NCI-H345 treated with DMSO at 0.1 percent for 48 hours (cell line): ENCODE measurements at regions not wholly inside any gene's neighbourhood (a gene's known extent, or its start where the extent isn't known, plus 50 kb on each side); places are given as distances from the start of the nearest gene placed in this dataset.
A peak's percentile ranks its signal among the peaks of the same experiment; 100 is the strongest.
"Not testable (repeated sequence)": the region's sequence is repeated elsewhere in the genome, so short reads cannot be mapped to it uniquely, and the experiment has no call there.

ENCODE experiments used
- DNase-seq: peaks from one replicate; lab custom pipeline; 2025; ENCODE audit not compliant: unreplicated experiment; lab: John Stamatoyannopoulos, UW

DNA sequence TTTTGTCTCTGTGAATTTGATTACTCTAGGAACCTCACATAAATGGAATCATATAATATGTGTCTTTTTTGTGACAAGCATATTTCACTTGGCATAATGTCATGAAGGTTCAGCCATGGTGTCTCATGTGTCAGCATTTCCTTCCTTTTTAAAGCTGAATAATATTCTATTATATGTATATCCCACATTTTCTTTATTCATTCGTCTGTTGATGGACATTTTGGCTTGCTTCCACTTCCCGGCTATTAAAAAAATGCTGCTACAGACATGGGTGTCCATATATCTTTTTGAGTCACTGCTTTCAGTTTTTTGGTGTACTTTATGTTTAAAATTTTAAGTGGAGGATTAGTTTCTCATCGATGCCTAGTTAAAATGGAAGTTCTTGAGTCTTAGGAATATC is 59.8 kb upstream of the C5orf63 start:
- no peak for DNase-seq

DNA sequence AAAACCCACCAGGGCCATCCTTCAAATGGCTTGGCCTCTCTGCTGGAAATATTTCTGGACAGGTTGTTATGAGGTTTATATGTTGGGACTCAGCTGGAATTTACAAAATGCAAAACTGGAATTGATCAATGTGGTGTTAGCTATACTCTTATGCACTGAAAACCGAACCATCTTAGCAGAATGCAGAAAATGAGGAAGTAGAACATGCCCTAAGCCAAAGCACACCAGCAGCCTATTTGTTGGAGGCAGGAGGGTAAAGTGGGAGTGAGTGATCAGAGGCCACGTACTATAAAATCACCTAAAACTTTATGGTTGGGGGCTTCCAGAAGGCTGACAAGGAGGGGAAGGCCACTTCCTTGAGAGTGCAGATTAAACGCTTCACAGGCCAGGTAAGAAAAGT is 63.6 kb upstream of the C5orf63 start:
- no peak for DNase-seq

DNA sequence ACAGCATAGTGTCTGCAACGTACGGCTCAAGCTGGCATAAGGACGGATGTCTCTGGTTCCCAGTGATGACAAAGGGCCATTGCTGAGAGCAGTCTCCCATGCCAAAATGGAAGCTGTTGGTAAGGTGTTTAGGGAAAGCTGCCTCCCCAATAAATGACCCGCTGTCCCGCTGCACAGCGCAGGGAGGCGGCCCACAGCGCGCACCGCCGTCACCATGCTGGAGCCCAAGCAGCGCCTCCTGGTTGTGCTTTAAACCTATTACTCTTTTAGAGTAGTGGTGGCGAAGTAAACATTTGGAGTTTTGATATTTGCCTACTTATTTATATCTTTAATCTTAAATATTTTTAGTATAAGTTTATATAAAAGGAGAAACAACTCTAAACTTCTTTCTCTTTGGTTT is 70.4 kb upstream of the C5orf63 start:
- no peak for DNase-seq

DNA sequence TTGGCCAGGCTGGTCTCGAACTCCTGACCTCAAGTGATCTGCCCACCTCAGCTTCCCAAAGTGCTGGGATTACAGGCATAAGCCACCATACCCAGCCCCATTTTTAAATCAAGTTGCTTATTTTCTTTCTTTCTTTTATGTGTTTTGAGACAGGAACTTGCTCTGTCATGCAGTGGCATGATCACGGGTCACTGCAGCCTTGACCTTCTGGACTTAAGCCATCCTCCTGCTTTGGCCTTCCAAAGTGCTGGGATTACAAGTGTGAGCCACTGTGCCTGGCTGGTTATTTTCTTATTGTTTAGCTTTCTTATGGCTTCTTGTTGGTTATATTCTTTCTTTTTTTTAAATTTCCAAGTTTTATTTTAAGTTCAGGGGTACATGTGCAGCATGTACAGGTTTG is 79.7 kb upstream of the C5orf63 start:
- DNase-seq, result no peak

DNA sequence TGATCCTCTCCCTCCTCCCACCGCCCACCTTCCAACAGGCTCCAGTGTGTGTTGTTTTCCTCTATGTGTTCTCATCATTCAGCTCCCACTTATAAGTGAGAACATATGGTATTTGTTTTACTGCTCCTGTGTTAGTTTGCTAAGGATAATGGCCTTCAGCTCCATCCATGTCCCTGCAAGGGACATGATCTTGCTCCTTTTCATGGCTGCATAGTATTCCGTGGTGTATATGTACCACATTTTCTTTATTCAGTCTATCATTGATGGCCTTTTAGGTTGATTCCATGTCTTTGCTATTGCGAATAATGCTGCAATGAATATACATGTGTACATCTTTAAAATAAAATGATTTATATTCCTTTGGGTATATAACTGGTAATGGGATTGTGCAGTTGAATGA is 80.2 kb upstream of the C5orf63 start:
- no peak for DNase-seq

DNA sequence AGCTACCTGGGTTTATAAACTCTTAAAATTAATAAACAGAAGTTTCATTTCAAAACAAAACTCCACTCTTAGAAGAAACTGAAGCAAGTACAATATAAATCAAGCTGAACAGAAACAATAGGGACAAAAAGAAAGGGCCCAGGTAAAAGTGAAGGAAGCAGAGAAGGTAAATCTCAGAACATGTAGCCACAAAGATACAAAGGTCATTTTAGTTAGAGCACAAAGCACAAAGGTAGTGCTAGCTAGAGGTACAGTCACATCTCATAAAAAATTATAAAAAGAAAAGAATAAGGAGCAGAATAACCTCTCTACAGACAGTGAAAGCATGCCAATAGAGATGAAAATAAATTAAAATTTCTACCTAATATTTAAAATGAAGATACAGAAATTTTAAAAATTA is 90.4 kb upstream of the C5orf63 start:
- DNase-seq, result no peak

DNA sequence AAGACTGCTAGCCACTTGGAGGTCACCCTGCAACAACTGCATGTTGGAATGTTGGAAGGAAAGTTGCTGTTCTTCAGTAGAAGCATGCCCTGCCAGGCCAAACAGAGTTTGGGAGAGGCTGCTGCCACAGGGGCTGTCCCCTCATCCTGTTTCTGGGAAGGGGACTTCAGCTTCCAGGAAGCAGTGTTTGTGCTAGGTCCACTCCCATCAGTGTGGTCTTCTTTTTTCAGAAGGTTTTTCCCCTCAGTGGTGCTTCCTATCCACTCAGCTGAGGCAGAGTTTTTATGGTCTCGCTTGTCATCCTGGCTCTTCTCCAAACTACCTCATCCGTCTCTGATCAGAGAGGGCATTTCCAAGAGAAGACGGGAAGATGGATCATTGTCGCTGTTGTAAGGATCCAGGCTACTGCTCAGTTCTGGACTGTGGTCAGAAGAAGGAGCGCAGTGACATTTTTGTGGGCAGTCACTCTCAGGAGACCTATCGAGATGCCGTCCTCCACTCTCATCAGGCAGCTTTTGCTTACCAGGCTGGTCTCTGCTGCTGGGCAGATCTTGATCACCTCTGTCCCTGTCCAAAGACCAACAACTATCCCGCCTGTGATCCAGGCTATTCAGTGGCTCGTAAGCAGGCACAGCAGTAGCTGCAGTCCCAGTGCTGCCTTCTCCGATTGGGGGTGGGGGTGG is 97.8 kb upstream of the C5orf63 start:
- DNase-seq, result no peak

DNA sequence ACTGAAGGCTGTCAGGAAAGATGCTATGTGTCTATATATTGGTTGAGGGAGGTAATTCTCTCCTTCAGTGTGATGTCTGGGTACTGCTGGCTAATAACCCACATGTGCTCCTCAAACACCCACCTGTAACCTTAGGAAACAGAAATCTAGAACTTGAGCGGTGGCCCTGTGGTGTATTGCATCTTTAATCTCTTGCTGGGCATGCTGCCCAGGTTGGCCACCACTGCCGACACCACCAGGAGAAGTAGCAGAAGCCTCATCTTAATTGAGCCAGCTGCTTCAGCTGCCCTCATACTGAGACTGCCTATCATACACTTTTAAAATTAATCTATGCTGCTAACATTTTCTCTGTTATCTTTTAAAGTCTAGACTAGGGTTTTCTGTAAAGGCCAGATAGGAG is 103.5 kb upstream of the C5orf63 start:
- no peak for DNase-seq

DNA sequence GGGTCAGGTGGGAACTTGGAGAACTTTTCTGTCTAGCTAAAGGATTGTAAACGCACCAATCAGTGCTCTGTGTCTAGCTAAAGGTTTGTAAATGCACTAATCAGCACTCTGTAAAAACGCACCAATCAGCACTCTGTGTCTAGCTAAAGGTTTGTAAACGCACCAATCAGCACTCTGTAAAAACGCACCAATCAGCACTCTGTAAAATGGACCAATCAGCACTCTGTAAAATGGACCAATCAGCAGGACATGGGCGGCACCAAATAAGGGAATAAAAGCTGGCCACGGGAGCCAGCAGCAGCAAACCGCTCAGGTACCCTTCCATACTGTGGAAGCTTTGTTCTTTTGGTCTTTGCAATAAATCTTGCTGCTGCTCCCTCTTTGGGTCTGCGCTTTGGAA is 108.0 kb upstream of the MEGF10 start:
- DNase-seq, result not testable (repeated sequence)

DNA sequence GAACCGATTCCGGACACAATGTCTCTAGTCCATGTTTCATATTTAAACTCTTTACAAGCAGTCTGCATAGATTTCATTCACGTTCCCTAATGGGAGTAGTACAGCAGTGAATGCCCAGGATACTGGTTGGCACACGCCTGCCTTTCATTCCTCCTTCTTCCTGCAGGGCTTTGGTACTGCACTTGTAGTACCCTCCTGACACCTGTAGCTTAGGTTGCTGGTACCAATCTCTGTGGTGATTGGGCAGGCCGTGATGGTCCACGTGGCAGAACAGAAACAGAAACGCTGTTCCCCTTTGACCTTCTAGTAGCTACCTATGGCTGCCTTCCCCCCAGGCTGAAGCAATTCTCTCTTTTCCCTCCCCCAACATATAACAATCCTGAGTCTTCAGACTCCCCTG is 107.3 kb upstream of the MEGF10 start:
- DNase-seq, result no peak

DNA sequence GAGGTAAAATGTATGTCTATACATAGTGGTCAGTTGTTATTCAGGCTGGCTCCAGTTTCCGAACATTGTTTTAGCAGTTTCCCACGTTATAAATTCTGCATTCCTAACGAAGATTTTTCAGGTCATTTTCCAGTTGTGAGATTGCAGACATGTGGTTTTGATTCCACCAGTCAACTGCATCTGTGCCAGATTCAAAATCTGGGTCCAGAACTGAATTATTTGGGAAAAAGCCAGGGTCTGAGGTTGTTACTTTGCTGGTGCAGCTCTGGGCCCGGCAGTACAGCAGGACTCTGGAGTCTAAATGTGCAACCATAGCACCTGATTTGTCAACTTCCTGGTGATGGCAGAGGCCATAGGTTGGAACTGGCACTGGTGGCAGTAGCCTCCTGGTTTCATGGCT is 105.7 kb upstream of the MEGF10 start:
- DNase-seq, result no peak

DNA sequence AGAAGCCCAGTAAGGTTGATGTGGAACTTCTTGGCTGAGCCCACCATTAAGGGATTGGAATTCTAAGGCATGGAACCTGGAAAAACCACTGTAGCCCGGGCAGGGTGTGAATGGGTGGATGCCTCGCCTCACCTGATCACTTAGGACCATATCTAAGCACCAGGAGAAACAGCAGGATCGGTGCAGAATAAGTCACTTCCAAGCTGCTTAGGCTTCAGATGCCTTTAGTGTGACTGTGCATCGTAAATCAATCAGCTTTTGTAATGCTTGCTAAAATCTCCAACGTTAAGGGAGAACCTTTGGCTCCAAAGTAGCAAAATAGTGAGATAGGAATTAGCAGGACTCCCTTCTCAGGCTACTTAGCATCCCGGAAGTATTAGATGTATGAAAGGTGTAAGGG is 103.9 kb upstream of the MEGF10 start:
- no peak for DNase-seq

DNA sequence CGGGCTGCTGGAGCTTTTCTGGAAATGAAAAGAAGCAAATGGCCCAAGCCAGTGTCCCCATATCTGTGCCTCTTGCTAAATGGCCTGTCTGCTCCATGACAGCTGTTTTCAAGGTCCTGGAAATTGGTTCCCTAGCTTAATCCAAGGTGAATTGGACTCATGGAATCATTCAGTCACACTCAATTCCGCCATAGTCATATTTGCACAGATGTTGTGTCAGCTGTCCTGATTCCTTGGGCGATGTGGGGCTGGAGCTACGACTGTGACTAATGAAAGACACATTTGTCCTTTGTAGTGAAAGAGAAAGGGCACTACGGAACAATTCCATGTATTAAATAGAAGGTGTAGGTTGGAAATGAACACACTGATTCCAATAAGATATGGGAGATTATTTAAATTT is 102.9 kb upstream of the MEGF10 start:
- no peak for DNase-seq

DNA sequence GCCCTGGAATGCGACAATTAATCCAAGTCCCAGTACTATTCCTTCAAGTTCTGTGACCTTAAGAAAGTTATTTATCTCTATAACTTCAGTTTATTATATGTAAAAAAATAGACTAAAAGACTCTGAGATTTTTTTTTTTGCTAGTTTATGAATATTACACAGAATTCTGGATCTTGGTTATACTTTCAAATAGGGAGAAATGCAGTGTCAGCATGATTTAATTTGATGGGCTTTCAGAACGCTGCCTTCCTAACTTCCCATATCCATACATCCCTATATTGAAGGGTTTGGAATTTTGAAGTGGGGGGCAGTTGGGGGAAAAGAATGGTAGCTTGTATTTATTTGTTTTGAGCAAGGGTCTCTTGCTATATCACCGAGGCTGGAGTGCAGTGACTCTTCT is 98.4 kb upstream of the MEGF10 start:
- DNase-seq, result no peak

DNA sequence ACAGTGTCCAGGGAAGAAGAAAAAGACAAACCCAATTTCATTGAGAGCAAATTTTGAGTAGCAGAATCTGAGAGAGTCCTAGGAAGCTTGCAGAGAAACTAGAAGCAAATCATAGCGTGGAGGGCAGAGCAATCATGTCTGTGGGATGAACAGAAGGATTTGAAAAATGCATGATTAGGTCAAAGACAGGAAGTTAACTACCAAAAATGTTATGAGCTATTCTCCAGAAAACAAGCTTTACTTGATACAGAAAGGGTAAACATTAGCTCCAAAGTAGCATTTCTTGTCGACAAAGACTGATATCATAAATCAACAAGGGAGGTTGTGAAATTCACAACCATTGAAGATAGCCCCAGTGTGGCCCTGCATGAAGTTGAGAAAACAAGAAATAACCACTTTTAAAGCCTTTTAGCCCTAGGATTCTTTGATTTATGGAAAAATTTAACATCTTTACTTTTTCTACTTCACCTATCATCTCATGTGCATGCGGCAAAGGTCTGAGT is 97.7 kb upstream of the MEGF10 start:
- no peak for DNase-seq

DNA sequence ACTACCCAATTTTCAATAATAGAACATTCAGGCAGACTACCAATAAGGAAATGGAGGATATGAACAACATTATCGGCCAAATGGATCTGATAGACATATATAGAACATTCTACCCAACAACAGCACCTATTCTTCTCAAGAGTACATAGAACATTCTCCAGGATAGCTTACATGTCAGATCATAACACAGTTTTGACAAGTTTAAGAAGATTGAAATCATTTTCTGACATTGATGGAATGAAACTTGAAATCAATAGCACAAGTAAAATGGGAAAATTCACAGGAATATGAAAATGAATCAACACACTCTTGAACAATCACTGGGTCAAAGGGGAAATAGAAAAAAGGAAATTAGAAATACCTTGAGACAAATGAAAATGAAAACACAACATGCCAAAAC is 94.6 kb upstream of the MEGF10 start:
- DNase-seq, result no peak

DNA sequence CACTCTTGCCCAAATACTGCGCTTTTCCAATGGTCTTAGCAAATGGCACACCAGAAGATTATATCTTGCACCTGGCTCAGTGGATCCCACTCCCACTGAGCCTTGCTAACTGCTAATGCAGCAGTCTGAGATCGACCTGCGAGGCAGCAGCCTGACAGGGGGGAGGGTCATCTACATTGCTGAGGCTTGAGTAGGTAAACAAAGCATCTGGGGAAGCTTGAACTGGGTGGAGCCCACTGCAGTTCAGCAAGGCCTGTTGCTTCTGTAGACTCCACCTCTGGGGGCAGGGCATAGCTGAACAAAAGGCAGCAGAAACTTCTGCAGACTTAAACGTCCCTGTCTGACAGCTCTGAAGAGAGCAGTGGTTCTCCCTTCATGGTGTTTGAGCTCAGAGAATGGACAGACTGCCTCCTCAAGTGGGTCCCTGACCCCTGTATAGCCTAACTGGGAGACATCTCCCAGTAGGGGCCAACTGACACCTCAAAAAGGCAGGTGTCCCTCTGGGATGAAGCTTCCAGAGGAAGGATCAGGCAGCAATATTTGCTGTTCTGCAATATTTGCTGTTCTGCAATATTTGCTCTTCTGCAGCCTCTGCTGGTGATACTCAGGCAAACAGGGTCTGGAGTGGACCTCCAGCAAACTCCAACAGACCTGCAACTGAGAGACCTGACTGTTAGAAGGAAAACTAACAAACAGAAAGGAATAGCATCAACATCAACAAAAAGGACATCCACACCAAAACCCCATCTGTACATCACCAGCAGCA is 93.0 kb upstream of the MEGF10 start:
- not testable (repeated sequence) for DNase-seq

DNA sequence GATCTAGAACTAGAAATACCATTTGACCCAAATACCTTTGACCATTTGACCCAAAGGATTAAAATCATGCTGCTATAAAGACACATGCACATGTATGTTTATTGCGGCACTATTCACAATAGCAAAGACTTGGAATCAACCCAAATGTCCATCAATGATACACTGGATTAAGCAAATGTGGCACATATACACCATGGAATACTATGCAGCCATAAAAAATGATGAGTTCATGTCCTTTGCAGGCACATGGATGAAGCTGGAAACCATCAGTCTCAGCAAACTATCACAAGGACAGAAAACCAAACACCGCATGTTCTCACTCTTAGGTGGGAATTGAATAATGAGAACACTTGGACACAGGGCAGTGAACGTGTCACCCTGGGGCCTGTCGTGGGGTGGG is 87.9 kb upstream of the MEGF10 start:
- DNase-seq, result not testable (repeated sequence)

DNA sequence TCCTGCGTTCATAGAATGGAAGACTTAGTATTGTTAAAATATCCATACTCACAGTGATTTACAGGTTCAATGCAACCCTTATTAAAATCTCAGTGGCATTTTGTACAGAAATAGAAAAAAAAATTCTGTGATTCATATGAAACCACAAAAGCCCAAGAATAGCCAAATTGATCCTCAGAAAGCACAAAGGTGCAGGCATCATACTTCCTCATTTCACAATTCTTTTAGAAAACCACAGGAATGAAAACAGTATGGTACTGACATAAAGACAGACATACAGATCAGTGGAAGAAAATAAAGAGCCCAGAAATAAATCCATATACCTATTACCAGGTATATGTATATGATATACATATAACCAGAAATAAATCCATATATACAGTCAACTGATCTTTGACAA is 86.8 kb upstream of the MEGF10 start:
- DNase-seq, result no peak

DNA sequence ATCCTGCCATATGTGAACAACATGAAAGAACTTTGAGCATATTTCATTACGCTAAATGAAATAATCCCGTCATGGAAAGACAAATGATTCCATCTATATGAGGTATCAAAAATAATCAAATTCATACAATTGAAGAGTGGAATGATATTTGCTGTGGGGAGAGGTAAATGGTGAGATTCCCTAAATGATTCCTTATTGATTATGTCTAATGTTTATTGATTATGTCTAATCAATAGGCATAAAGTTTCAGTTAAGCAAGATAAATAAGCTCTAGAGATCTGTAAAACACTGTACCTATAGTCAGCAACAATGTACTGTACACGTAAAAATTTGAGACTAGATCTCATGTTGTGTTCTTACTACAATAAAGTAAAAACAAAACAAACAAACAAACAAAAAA is 85.4 kb upstream of the MEGF10 start:
- DNase-seq, result no peak

DNA sequence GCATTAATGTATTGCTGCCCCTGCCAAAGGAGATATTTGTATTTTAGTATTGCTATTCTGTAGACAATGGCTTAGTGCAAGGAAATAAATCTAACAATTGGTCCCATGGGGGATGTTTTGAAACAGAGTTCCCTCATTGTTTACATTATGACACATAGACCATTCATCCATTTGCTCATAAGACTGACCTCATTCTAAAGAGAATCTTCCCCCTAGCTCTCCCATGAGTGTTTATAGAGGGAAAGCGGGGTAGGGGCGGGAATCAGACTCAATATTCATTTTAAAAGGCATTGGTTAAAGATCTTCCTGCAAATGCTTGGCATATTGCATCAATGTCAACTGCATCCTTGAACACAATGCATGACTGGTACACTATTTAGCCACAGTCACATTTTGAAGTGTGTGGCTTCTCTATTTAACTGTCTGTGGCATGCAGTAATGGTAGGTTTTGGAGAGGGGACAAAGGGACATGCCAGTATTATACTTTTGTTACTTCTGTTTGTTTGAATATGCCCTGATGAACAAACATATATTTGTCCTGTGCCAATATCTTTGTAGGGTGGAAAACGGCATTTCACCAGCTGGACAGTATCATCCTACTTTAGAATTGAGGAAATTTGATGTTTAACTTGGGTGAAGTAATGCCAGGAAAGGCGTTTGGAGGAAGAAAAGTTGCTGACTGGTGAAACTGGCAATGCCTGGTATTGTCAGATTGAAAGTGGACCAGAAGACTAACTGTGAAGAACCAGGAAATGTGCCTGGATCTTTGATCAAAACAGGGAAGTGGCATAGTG is 84.1 kb upstream of the MEGF10 start:
- peak; percentile 52 for DNase-seq

DNA sequence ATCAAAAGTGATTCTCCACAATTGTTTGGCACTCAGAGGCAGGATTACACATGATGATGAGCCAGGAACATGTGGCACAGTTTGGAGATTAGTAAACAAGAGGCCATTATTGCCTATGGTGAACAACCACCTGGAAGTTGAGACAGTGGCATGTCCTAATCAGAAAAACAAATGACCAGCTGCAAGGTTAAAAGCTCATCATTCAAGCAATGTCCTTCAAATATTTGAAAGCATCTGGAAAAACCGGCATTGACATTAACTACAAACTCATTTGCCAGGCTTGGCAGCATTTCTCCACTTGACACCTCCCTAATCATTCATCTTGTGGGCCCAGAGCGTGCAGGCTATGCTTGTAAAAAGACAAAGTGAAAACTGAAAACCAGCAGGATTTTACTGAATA is 80.6 kb upstream of the MEGF10 start:
- DNase-seq, result peak; percentile 65
